HepG2 (cell line): ENCODE measurements at regions not wholly inside any gene's neighbourhood (a gene's known extent, or its start where the extent isn't known, plus 50 kb on each side); places are given as distances from the start of the nearest gene placed in this dataset.

Source experiments
- ATAC-seq: fragments of 200-7000 bp; cut with Tn5 transposase; 3 replicates; pipeline ENCODE4 v1.9.1; 2020; ENCODE audit warnings: mild to moderate bottlenecking, moderate library complexity
- BruUV-seq: library from RNA; stranded (reverse); fragments of 400-500 nt; replicated peaks from 2 replicates; lab custom pipeline; 2021; lab: Mats Ljungman, UMichigan
- CTCF ChIA-PET: fragments of 300-600 bp; formaldehyde crosslinking; extraction: SDS; loops from one replicate; lab custom pipeline; 2021; ENCODE audit warnings: low total read pairs, inconsistent platforms, low intra/inter-chr PET ratio; lab: Yijun Ruan, JAX
- POLR2A ChIA-PET: fragments of 350-600 bp; sonication (Branson Sonifier 250); formaldehyde crosslinking; loops from one replicate; lab custom pipeline; 2020; ENCODE audit warnings: antibody characterized with exemption, inconsistent platforms; lab: Yijun Ruan, JAX
- DNase-seq: peaks from one replicate; pipeline ENCODE4 v3.0.0-alpha.2; 2015; ENCODE audit warnings: low spot score
- FAIRE-seq: peaks from 3 replicates; lab custom pipeline; 2011; peaks lifted over from hg19 to GRCh38; lab: Jason Lieb, UNC
- H2AFZ ChIP-seq: one replicate; pipeline ENCODE4 v1.6.1; 2011; ENCODE audit warnings: low read length, inconsistent platforms
- H3K27ac ChIP-seq: fragments of 300-600 bp; 3 replicates; pipeline ENCODE4 v1.8.0; 2011; ENCODE audit warnings: mixed run types, mild to moderate bottlenecking, mixed read lengths, low read length, inconsistent platforms; ENCODE audit not compliant: insufficient read depth; ENCODE audit errors: extremely low read length
- H3K27me3 ChIP-seq, 2 experiments: fragments of 200-600 bp in 1 of 2; 2 replicates in 1 of 2; 3 replicates in 1 of 2; pipeline versions ENCODE4 v1.6.0 to v1.8.0; 2011; ENCODE audit warnings: low read length in 2 of 2, mild to moderate bottlenecking in 2 of 2, moderate library complexity in 2 of 2, inconsistent platforms in 1 of 2; ENCODE audit not compliant: insufficient read depth in 2 of 2, control insufficient read depth in 1 of 2
- H3K36me3 ChIP-seq, 2 experiments: fragments of 200-600 bp in 1 of 2; replicated peaks in 1 of 2; 2 replicates in 1 of 2; 3 replicates in 1 of 2; pipeline versions ENCODE4 v1.5.1 to v1.8.0; 2011; ENCODE audit warnings: low read length in 2 of 2, inconsistent platforms in 1 of 2; ENCODE audit not compliant: insufficient read depth in 2 of 2, control insufficient read depth in 1 of 2
- H3K4me1 ChIP-seq: 2 replicates; pipeline ENCODE4 v1.5.1; 2012; ENCODE audit warnings: low read length, inconsistent platforms; ENCODE audit not compliant: insufficient read depth
- H3K4me2 ChIP-seq: 2 replicates; pipeline ENCODE4 v1.6.0; 2011; ENCODE audit warnings: low read depth, low read length, inconsistent platforms
- H3K4me3 ChIP-seq, 3 experiments: fragments of 200-600 bp in 1 of 3; sonication (generic), shearing (Covaris generic) in 1 of 3; replicated peaks in 1 of 3; 2 replicates each; pipeline ENCODE4 v1.5.1; 2011 to 2016; ENCODE audit warnings: low read length in 3 of 3, inconsistent platforms in 2 of 3, low read depth in 2 of 3, mild to moderate bottlenecking in 2 of 3, control low read depth in 1 of 3, mixed read lengths in 1 of 3; ENCODE audit not compliant: insufficient read depth in 1 of 3
- H3K79me2 ChIP-seq: one replicate; pipeline ENCODE4 v1.6.1; 2011; ENCODE audit warnings: low read length, inconsistent platforms; ENCODE audit not compliant: insufficient read depth
- H3K9ac ChIP-seq: 2 replicates; pipeline ENCODE4 v1.6.0; 2011; ENCODE audit warnings: mild to moderate bottlenecking, low read depth, low read length, inconsistent platforms; ENCODE audit not compliant: insufficient read depth
- H3K9me3 ChIP-seq: 2 replicates; pipeline ENCODE4 v1.5.1; 2012; ENCODE audit warnings: mild to moderate bottlenecking, low read length
- H4K20me1 ChIP-seq: 2 replicates; pipeline ENCODE4 v1.6.0; 2011; ENCODE audit warnings: inconsistent platforms, mild to moderate bottlenecking, low read length, moderate library complexity; ENCODE audit not compliant: insufficient read depth
- CEBPB ChIP-seq: IDR thresholded peaks from 2 replicates; pipeline ENCODE4 v1.6.1; 2011; ENCODE audit warnings: low read depth, low read length, improper control_type of control experiment, borderline replicate concordance
- HOXA5 ChIP-seq: sonication (generic); formaldehyde crosslinking; IDR thresholded peaks from 2 replicates; pipeline ENCODE4 v1.4.0; 2020; ENCODE audit warnings: missing genetic modification reagents
- MAFF ChIP-seq: IDR thresholded peaks from 2 replicates; pipeline ENCODE4 v1.6.1; 2011; ENCODE audit warnings: low read depth, low read length, improper control_type of control experiment
- MAFG ChIP-seq: sonication (generic); formaldehyde crosslinking; IDR thresholded peaks from 2 replicates; pipeline ENCODE4 v1.5.1; 2020; ENCODE audit warnings: mild to moderate bottlenecking, missing genetic modification reagents
- MED13 ChIP-seq: sonication (generic); formaldehyde crosslinking; IDR thresholded peaks from 2 replicates; pipeline ENCODE4 v1.5.0; 2020; ENCODE audit warnings: missing genetic modification reagents
- MIXL1 ChIP-seq: IDR thresholded peaks from 2 replicates; pipeline ENCODE4 v1.6.1; 2016
- NAIF1 ChIP-seq: sonication (generic); formaldehyde crosslinking; IDR thresholded peaks from 2 replicates; pipeline ENCODE4 v1.5.0; 2020; ENCODE audit warnings: mild to moderate bottlenecking, missing genetic modification reagents, borderline replicate concordance
- NKX3-1 ChIP-seq: sonication (generic); formaldehyde crosslinking; IDR thresholded peaks from 2 replicates; pipeline ENCODE4 v1.5.0; 2020; ENCODE audit warnings: missing genetic modification reagents
- PHF20 ChIP-seq: sonication (generic); formaldehyde crosslinking; IDR thresholded peaks from 2 replicates; pipeline ENCODE4 v1.5.0; 2020; ENCODE audit warnings: mild to moderate bottlenecking, missing genetic modification reagents
- SOX5 ChIP-seq: IDR thresholded peaks from 2 replicates; pipeline ENCODE4 v1.6.1; 2016; ENCODE audit warnings: borderline replicate concordance
- SP1 ChIP-seq, 2 experiments: fragments of 450-650 bp in 1 of 2; sonication (generic) in 1 of 2; formaldehyde crosslinking in 1 of 2; IDR thresholded peaks; 2 replicates each; pipeline versions ENCODE4 v1.4.0 to v1.6.1; 2016 to 2020; ENCODE audit warnings: missing genetic modification reagents in 1 of 2
- SRSF1 ChIP-seq: fragments of 200-400 bp; formaldehyde crosslinking; optimal IDR thresholded peaks from 2 replicates; pipeline ENCODE3; 2017; ENCODE audit warnings: mild to moderate bottlenecking, low read depth, low read length, moderate library complexity
- ZNF572 ChIP-seq: sonication (generic); formaldehyde crosslinking; IDR thresholded peaks from 2 replicates; pipeline ENCODE4 v1.5.1; 2020; ENCODE audit warnings: mild to moderate bottlenecking, missing genetic modification reagents
- ZNF710 ChIP-seq: sonication (generic); formaldehyde crosslinking; IDR thresholded peaks from 2 replicates; pipeline ENCODE4 v1.5.0; 2020; ENCODE audit warnings: mild to moderate bottlenecking, missing genetic modification reagents, borderline replicate concordance
- ZNF737 ChIP-seq: sonication (generic); formaldehyde crosslinking; IDR thresholded peaks from 2 replicates; pipeline ENCODE4 v1.5.0; 2020; ENCODE audit warnings: missing genetic modification reagents, mild to moderate bottlenecking, borderline replicate concordance
- WGBS: methylation state at CpG from one replicate; pipeline ENCODE4 v1.1.6; 2017; ENCODE audit warnings: low lambda C conversion rate; 5-methylcytosine and 5-hydroxymethylcytosine counted together
- in situ Hi-C: cut with HindIII; loops from 2 replicates; pipeline ENCODE4 v1.10.0; 2017; ENCODE audit warnings: low pct_unique_long_range_greater_than_20kb; ENCODE audit not compliant: extremely low pct_ligation_motif_present
- intact Hi-C: fragments of 100-400 bp; cut with micrococcal nuclease; formaldehyde crosslinking; loops from one replicate; pipeline ENCODE4 v1.10.0; 2022; ENCODE audit not compliant: unreplicated experiment
- TF ChIP-seq, protein P1 (sequence below): sonication (generic); formaldehyde crosslinking; conservative IDR thresholded peaks from 2 replicates; pipeline ENCODE4 v1.8.1; 2023; ENCODE audit warnings: missing genetic modification reagents

DNA sequence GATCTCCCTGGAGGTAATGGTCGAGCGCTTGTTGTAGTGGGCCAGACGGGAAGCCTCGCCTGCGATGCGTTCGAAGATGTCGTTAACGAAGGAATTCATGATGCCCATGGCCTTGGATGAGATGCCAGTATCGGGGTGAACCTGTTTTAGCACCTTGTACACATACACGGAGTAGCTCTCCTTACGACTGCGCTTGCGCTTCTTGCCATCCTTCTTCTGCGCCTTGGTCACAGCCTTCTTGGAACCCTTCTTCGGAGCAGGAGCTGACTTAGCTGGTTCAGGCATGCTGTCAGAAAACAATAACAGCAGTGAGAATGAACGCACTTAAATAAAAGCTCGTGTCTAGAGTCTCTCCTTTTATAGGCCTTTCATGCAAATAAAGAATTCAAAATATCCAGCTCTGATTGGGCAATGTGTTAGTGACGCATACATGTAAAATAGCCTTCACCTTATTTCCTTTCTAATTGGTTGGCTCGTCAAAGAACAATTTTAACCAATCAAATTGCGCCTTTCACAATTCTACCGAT lies 129.2 kb downstream of the HFE start (continued):
- TF ChIP-seq PHF20 (CRISPR knock-in tag), result no peak; the same call in 1 of the 2 replicates
- TF ChIP-seq ZNF572 (CRISPR knock-in tag), result no peak
- no peak for TF ChIP-seq SRSF1
- TF ChIP-seq MED13 (CRISPR knock-in tag), result peak; percentile 18; the same call in 1 of the 2 replicates

GRCh38 chr6:26216886-26217713 lies 129.9 kb downstream of the HFE start:
- ATAC-seq, result peak; percentile 77
- peak overlapping the region; percentile 60 to 72 (median 62) for H3K4me3 ChIP-seq
- no peaks in the 10 kb centered on the region for H3K36me3 ChIP-seq
- peak; percentile 65 for FAIRE-seq
- H3K4me1 ChIP-seq, result peaks cover 30% of the 10 kb centered on the region
- H3K27ac ChIP-seq, result peak overlapping the region; percentile 89
- peak overlapping the region; percentile 70 for H3K9ac ChIP-seq
- no peak overlapping the region for H2AFZ ChIP-seq
- H3K9me3 ChIP-seq, result no peaks in the 10 kb centered on the region
- H3K4me2 ChIP-seq, result peak overlapping the region; percentile 75
- intact Hi-C loops (loop anchor here (1.0 to 5.0 kb wide), 8 partner anchors 12 to 160 kb away; a partner anchor contains a TSS), in situ Hi-C loops (no loop called here)
- ChIA-PET CTCF (interaction anchor here (1.6 kb wide), 1 partner anchor 42 kb away, joined by 6 read pairs; no protein-coding TSS in a partner anchor), POLR2A (interaction anchor here (0.7 to 6.1 kb wide), 54 partner anchors 9 to 1677 kb away, joined by 3 to 336 read pairs (median 6); partner anchors contain the start of gene HMGN4)
- peak; percentile 93 for DNase-seq
- BruUV-seq, result TSS peak; percentile 100
- WGBS, result under 1% methylated on average over 34 of the region's 44 CpGs
- no peaks in the 10 kb centered on the region for H4K20me1 ChIP-seq
- H3K27me3 ChIP-seq, result no peaks in the 10 kb centered on the region; a peak in 1 of 5 replicates
- no peaks in the 10 kb centered on the region for H3K79me2 ChIP-seq
- 0 out of 2 replicates have a peak, but pooled peaks have one; percentile 66 for TF ChIP-seq NKX3-1 (CRISPR knock-in tag)
- no peak for TF ChIP-seq MAFG (CRISPR knock-in tag)
- peak; percentile 61; the same call in 1 of the 2 replicates for TF ChIP-seq ZNF710 (CRISPR knock-in tag)
- no peak for TF ChIP-seq MAFF
- TF ChIP-seq SOX5 (CRISPR knock-in tag), result peak; percentile 35; the same call in 1 of the 2 replicates
- TF ChIP-seq MIXL1 (CRISPR knock-in tag), result peak; percentile 31; the same call in 1 of the 2 replicates
- TF ChIP-seq ZNF737 (CRISPR knock-in tag), result peak; percentile 92; the same call in 1 of the 2 replicates
- TF ChIP-seq SP1 (IDR thresholded peaks at IDR 0.05), result no peak
- TF ChIP-seq SP1 (CRISPR knock-in tag; IDR thresholded peaks at IDR 0.05), result no peak
- peak; percentile 46; the same call in 1 of the 2 replicates for TF ChIP-seq HOXA5 (CRISPR knock-in tag)
- TF ChIP-seq, protein P1, sequence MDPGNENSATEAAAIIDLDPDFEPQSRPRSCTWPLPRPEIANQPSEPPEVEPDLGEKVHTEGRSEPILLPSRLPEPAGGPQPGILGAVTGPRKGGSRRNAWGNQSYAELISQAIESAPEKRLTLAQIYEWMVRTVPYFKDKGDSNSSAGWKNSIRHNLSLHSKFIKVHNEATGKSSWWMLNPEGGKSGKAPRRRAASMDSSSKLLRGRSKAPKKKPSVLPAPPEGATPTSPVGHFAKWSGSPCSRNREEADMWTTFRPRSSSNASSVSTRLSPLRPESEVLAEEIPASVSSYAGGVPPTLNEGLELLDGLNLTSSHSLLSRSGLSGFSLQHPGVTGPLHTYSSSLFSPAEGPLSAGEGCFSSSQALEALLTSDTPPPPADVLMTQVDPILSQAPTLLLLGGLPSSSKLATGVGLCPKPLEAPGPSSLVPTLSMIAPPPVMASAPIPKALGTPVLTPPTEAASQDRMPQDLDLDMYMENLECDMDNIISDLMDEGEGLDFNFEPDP (CRISPR knock-in tag), result no peak
- no peak; the same call in 1 of the 2 replicates for TF ChIP-seq NAIF1
- TF ChIP-seq CEBPB, result no peak
